GM21526 (cell line): ENCODE measurements at regions not wholly inside any gene's neighbourhood (a gene's known extent, or its start where the extent isn't known, plus 50 kb on each side); places are given as distances from the start of the nearest gene placed in this dataset.

Experiments used
- ATAC-seq: cut with Tn5 transposase; IDR thresholded peaks from one replicate; pipeline ENCODE4 v1.9.1; 2021; ENCODE audit warnings: moderate library complexity; ENCODE audit not compliant: unreplicated experiment, low FRiP score

DNA sequence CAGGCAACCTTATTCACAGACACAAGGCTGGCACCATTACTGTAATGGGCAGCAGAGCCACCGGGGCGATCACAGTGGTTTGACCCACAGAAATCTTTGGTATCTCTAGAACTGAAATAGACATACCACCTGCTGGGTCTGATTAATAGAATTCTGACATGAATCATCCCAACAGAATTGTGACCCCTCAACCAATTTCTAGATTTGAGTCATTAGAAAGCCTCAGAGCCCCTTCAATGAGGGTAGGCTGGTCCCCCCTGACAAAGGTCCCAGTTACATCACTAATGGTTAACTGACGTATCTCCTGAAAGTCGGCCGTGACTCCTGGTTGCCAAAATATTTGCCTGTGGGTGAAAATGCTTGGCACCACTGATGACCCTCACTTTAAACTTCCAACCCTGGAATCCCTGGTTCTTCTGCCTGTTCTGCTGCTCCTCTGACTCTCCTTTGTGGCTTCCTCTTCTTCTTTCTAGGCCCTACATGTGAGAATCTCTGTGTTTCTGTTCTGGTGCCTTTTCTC, 124.9 kb upstream of the ARID1B start:
- ATAC-seq = no peak

DNA sequence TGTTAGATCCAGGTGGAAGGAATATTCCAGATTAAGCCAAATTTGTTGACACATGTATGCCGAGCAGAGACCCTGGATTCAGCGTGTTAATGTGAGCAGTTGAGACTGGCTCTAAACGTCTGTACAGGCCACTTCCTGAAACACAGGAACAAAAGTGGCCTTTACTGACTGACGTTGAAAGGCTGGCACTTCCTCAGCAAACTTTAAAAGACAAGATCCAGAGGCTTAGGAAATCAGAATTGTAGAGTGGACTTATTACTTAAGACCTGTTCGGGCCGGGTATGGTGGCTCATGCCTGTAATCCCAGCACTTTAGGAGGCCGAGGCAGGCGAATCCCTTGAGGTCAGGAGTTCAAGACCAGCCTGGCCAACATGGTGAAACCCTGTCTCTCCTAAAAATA, 125.7 kb upstream of the ARID1B start:
- ATAC-seq = no peak

DNA sequence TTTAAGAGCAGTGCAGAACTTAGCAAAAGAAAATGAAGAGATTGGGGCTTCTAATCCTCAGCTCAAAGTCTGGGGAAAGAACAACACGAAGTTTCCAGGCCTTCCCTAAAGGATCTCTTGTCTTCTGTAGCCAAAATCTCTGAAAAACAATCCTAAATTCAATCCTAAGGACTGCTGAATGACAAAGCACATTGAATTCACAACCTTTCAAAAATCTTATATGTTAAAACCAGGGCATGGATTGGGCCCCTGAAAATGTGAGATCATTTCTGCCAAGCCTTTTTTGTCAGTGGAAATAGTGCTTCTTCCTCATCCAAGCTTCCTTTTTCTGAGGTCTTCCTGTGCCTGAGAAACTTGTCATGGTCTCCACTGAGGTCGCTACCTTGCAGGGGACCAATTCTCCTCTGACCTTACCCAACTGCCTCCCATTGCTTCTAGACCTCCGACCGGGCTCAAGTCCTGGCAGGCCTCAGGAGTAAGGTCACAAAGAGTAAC, 126.2 kb upstream of the ARID1B start:
- ATAC-seq = no peak

DNA sequence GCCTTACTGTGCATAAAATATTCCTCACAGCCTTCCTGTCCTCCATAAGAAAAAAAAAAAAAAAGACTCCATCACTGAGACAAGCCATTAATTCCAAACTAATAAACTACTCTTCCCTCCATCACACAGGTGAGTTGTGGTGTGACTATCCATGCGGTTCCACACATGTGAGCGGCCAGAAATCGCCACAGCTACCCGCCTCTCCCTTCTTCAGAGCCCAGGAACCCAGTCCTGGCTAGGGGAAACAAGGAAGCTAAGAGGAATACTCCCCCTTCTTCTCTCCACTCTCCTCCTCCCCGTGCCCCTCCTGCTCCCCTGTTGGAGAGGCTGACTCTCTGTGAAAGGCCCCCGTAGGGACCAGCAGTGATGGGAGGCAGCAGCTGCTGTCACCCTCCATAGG, 128.6 kb upstream of the ARID1B start:
- ATAC-seq = no peak

DNA sequence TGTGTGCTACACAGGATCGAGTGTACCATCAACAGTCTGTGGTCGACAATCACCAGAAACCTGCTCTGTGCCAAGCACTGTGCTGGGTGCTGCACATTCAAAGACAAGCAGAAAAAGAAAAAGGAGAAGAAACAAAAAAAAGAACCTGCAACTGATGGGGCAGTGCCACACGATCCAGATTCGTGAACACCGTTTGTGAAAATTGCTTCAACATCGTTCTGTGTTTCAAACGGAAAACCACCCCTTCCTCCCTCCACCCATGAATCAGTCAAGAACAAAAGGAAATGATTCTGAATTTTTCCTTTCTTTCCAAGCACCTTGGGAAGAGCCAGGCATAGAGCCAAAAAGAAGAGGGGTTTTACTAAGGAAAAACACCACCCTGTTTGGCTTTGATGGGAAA, 129.2 kb upstream of the ARID1B start:
- no peak for ATAC-seq

DNA sequence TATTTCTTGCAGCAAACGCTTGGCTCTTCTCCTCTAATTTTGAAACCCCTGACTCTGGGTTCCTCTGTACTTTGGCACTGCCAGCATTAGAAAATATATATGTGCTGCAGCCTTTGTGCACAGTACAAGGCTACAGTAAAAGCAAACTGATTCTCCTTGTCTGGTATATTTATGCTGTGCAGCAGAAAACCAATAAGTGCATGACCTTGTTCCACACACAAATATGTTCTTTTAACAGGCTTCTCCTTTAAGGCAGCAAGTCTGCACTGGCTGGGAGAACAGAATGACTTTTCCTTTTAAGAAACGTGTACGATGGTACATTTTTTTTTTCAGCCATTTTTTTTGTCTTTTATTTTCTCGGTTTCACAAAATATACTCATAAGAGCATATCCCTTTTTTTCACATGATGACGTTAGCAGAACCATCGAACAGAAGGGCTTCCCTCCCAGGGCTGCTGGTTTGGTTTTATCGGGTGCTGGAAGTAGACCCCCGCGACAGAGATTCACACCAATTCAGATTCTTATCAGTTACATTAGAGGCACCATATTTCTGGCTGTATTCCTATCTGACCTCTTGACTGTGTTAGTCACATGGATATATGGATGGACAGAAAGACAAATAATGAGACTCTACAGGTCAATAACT, 129.9 kb upstream of the ARID1B start:
- ATAC-seq = no peak

DNA sequence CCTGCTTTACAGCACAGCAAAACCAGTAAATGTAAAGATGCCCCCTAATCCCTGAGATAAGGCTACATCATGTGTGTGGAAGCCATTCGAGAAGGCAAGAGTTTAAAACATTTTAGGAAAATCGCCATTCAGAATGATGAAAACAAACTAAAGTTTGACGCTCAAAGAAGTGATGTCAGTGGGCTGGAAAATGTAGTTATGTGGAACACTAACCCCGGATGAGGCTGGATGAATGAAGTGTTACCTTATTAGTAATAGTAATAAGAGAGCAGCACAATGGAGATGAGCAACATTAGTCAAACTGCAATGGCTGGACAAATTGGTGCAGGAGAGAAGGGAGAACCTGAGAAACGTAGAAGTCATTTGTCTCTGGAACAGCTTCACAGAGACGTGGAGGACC, 130.7 kb upstream of the ARID1B start:
- ATAC-seq = no peak

DNA sequence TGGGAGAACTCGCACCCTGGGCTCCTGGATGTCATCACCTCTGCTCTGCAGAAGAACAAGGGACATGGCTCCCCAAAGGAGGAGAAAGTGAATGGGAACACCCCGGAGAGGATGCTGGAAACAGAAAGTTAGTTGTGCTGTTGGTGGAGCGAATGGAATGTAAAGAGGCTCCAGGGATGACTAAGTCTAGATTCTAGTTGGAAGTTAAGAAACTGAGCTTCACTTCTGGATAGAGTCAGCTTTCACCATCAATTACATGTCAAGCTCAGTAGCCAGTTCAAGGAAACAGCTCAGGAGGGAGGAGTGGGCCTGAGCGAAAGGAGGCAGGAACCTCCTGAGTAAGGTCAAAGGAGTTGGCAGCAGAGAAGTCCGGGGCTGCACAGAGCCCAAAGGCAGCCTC, 132.1 kb upstream of the ARID1B start:
- ATAC-seq = no peak

DNA sequence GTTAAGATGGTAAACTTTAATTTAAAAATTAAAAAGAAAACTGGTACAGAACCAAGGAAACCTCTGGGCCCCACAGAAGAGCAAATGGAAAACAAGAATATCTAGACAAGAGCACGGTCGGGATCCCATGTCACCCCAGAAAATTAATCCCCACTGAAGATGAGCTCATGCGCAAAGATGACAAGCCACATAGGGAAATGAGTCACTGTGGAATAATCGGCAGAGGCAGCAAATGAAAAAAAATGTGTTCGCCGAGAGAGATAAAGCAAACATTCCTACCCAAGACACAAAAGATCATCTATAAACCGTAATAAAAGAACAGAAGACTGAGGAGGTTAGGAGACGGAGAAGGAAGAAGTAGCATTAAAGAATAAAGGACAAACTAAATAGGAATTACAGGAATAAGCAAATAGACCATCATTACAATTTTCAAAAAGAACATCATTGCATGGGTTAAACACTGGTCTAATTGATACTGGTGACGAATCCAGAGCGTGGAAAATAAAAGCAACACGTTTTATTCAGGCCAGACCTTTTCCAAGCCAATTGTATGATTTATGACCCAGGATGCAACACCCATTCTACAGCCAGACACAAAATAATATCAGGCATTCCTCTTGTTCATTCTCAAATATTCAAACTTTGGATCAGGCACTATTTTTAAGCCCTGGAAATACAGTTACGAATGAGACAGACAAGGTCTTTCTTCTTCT, 138.0 kb upstream of the ARID1B start:
- ATAC-seq = no peak

DNA sequence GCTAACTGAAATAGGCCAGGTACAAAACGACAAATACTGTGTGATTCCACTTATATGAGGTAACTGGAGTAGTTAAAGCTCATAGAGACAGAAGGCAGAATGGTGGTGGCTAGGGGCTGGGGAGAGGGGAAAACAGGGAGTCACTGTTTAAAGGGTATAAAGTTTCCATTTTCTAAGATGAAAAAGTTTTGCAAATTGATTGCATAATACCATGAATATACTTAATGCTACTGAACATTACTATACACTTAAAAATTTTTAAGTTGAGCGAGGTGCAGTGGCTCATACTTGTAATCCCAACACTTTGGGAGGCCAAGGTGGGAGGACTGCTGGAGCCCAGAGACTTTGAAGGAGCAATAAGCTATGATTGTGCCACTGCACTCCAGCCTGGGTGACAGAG, 138.6 kb upstream of the ARID1B start:
- ATAC-seq = no peak

DNA sequence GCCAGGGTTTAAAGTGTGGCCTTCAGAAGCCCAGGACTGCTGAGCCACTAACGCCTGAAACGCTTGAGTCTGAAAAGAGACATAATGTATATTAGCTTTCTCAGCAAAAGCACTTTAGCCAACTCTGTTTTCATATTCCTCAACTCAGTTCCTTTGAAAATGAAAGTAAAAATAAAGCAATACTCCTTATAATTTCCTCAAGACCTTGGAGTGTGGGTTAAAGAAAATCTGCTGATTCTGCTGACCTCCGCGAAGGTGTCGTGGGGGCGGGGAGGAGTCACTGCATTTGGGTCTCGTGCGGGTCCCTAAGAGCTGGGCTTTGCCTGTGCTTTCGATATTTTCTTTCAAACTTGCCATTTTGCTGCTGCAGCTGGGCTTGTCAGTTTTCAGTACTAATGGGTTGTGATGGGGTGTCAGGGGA, 142.2 kb upstream of the ARID1B start:
- ATAC-seq = no peak

DNA sequence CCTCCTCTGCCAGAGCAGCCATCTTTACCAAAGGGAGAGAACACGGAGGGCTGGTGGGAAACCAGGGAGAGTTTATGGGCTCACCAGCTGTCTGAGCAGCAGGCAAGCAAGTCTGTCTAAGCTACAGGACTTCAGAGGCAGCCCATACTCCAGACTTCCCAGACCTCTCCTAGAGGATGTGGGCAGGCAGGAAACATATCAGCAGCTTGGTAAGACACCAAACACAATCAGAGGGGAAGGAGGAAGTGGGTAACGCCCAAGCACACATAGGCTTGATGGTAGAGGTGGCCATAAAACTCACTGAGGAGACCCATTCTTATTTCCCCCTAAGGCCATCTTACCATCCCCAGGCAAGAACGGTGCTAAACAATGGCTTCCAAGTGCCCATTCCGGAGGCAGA, 143.1 kb upstream of the ARID1B start:
- ATAC-seq = no peak

DNA sequence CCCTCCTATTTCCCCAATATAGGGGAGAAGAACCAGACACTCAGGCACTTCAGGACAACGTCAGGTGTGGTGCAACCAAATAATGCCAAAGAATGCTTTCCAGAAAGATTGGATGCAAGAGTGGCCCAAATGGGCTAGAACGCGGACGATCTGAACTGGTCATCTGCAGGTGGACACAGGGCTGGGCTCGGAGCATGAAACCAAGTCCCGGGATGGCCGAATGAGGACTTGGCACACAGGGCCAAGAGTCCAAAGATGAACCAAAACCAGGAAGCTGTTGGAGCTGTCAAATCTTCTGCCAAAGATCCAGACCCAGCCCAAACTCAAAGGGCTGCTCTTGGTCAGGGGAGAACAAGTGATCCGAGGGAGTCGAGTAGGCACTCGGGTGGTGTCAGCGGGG, 143.9 kb upstream of the ARID1B start:
- no peak for ATAC-seq

DNA sequence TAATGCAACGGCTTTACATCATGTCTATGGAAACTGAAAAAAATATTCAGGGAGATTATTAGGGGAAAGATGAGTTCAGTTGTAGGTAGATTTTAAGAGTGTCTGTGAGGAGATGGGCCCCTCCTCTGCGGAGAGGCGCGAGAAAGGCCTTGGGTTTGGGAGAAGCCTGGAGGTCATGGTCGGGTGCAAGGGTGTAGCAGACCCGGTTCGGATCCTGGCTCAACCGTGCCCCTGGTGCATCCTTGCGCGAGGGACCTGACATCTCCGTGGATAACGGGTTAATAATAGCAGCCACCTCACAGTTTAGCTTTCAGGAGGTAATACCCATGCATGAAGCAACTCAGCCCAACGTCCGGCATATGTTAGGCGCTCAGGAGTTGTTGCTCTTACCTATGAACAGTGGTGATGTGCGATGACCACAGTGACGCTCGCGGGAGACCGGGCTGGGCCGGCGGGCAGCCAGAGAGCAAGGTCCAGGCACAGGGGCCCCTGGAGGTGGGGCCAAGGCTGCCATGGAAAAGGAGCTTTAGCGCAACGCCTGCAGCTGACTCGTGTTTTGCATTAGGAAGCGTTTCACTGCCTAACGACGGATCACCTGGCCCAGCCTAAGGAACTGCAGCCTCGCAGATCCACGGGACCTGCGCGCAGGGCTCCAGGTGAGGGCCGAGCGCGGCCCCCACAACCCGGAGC, 146.4 kb upstream of the ARID1B start:
- ATAC-seq = no peak

DNA sequence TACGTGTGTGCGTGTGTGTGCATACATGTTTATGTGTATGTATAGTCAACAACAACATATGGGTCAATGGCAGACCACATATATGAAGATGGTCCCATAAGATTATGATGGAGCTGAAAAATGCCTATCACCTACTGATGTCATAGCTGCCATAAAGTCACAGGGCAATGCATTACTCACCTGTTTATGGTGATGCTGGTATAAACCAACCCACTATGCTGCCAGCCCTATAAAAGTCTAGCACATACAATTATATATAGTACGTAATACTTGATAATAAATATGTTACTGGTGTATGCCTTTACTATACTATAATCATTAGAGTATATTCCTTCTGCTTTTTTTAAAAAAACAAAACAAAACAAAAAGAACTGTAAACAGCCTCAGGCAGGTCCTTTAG, 148.4 kb upstream of the ARID1B start:
- no peak for ATAC-seq

DNA sequence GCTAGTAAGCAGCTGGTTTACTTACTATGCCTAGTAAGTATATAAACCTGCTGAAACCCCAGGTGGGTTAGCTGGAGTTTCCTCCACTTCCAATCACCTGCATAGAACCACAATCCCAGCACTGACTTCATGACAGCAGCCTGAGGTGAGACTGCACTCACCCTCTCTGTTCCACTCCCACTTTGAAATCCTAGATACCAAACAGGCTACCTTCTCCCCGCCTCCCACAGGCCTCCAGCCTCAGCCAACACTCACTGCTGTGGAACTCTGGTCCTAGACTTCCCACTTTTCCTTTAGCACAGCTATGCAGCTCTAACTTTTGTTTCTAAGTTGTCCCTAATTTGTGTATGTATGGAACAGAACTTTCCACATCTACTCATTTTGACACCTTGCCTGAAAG, 149.7 kb upstream of the ARID1B start:
- no peak for ATAC-seq

DNA sequence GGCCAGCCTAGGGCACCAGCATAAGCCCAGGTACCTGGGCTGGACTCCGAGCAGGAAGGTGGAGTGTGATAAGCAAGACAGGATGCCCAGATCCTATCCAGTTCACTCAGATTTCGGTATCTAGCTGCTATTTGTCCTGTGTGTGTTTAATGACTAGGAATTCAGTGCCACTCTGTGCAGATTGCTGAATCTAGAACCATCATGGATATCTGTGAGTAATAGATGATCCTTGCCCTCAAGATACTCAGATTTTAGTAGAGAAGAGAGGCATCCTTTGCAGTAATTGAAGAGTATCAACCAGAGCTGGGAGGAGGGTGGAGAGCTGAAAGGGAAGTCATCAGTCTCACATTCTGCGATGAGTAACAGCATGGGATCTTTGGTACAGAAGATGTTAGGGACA, 155.0 kb upstream of the ARID1B start:
- ATAC-seq = no peak

DNA sequence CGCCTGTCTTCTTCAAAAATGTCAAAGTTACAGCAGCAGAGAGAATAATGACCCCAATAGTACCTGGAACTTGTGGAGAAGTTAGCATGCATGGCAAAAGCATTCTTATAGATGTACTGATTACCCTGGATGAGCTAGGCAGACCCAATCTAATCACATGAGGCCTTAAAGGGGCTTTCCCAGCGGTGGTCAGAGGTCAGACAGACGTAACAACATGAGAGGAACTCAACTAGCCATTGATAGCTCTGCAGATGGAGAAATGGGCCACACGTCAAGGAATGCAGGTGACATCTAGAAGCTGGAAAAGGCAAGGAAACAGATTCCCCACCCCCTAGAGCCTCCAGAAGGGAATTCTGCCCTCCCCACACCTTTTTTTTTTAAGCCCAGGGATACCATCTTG, 156.8 kb upstream of the ARID1B start:
- no peak for ATAC-seq

DNA sequence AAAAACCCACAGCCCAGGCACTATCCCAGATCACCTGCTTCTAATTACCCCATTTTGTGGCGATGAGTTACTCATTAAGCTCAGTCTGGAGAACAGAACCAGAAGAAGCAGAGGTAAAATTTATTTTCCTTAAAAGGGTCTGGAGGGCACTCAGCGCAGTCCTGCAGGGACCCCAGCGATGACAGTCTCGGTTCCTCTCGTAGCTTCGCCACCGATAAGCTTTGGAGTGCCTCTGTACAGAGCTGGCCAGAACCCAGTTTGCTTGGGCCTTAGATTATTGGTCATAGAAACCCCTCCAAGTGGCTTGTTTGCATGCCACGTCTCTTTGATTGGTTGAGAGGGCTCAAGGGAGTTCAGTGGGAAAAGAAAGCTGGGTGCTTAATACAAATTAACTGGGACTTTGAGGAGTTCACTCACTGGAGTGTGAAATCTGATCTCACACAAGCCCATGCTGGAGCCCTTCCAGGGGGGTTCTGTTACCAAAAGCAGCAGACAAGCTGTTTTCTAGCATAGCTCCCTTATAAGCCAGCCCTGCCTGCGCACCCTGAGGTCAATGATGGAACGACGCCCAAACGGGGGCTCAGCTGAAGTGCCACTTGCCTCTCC, 158.5 kb upstream of the ARID1B start:
- ATAC-seq = no peak

DNA sequence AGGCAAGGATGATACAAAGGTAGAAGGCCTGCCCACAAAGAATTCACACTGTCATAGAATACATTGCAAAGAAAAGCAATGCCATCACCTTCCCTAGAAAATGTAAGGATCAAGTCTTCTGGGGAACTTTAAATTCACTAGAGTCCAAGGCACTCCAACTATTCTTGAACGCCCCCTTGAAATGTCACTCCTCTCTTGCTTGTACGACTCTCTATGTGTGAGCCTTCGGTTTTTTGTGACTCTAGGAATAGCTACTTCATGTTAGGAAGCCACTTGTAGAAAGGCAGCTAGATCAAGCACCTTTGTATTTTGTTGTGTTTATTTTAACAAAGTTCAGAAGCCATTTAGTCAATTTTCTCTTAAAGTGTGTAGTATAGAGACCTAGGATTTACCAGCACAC, 159.2 kb upstream of the ARID1B start:
- no peak for ATAC-seq

DNA sequence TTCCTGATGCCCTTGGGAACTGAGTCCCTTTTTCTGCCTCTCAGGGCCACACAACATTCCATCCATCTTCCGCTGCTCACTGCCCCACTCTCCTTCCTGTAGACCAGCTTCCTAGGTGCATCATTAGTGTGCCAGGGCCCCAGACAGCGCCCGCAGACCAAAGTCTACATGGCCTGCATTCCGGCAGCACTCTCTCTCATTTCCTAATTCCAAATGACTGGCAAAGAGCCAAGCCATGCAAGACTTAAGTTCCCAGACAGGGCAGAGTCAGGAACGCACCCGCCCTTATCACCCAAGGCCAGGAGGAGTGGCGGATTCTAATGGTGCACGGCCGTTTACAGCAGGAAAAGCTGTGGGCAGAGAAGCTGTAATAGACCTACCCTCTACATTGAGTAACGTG, 159.8 kb upstream of the ARID1B start:
- ATAC-seq = no peak
